DMS153 treated with DMSO at 0.1 percent for 48 hours (cell line): ENCODE measurements at regions not wholly inside any gene's neighbourhood (a gene's known extent, or its start where the extent isn't known, plus 50 kb on each side); places are given as distances from the start of the nearest gene placed in this dataset.

Source experiments
- DNase-seq: peaks from one replicate; lab custom pipeline; 2025; ENCODE audit not compliant: unreplicated experiment; lab: John Stamatoyannopoulos, UW

DNA sequence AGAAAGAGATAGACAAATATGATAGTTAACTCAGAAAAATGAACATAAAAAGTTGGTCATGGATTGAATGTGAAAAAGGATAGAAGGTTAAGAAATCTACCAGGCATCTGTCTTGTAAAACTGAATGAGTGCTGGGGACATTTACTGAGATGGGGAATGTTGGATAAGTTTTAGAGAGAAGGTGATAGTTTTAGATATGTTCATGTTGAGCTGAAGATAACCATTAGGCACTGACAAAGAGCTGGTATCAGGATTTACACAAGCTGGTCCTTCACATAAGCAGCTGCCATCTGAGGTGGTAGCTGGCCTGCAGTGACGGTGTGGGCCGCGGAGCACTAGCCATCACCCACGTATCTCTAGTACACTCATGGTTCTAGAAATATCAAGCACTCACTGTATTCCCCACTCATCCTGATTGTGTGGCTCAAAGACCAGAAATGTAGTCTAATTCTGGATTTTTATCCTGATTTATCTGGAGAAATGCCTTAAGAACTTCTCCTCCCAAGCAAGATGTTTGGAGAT, 194.4 kb upstream of the KCNJ16 start:
- DNase-seq, result no peak

- no peak for DNase-seq
These were observed 192.7 kb upstream of the KCNJ16 start for GRCh38 chr17:69882281-69882680.

GRCh38 chr17:69883120-69883519, 191.9 kb upstream of the KCNJ16 start:
- no peak for DNase-seq

- DNase-seq, result no peak
These were observed 190.7 kb upstream of the KCNJ16 start for GRCh38 chr17:69884356-69884755.

GRCh38 chr17:69884846-69885245, 190.2 kb upstream of the KCNJ16 start:
- no peak for DNase-seq

DNA sequence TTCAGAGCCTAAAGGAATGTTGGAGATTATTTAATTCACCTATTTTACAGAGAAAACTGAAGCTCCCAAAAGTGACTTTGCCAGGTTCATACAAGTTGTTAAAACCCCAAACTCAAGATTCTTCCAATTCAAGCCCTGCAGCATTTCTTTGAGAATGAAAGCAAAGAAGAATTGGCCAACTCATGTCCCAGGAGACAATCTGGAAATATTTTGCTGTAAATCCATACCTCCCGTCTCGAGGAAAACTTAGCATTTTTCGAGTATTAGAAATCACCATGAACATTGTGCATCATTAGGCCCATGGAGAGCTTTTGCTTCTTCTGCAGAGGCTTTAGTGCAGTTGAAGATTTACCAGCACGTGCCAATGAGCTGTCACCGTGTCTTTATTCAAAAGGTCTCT, 176.4 kb upstream of the KCNJ16 start:
- no peak for DNase-seq

GRCh38 chr17:69900101-69900500, 174.9 kb upstream of the KCNJ16 start:
- no peak for DNase-seq

- no peak for DNase-seq
These were observed 174.2 kb upstream of the KCNJ16 start for GRCh38 chr17:69900829-69901228.

DNA sequence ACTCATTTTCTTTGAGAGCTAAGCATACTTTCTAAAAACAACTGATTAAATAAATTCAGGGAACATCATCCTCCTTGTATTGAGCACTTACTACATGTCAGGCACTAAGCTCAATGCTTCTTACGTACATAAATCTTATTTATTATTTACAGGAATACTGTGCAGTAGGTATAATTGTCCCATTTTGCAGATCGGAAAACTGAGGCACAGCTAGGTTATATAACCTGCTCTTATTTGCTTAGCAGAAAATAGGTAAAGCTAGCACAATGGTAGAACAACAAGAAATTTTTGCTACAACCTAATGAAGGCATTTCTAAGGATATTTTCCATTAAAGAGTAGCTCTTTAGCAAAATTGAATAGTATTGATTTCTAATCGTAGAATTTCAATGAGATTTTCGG, 168.7 kb upstream of the KCNJ16 start:
- no peak for DNase-seq

- DNase-seq, result no peak
These were observed 167.7 kb upstream of the KCNJ16 start for GRCh38 chr17:69907132-69907847.

DNA sequence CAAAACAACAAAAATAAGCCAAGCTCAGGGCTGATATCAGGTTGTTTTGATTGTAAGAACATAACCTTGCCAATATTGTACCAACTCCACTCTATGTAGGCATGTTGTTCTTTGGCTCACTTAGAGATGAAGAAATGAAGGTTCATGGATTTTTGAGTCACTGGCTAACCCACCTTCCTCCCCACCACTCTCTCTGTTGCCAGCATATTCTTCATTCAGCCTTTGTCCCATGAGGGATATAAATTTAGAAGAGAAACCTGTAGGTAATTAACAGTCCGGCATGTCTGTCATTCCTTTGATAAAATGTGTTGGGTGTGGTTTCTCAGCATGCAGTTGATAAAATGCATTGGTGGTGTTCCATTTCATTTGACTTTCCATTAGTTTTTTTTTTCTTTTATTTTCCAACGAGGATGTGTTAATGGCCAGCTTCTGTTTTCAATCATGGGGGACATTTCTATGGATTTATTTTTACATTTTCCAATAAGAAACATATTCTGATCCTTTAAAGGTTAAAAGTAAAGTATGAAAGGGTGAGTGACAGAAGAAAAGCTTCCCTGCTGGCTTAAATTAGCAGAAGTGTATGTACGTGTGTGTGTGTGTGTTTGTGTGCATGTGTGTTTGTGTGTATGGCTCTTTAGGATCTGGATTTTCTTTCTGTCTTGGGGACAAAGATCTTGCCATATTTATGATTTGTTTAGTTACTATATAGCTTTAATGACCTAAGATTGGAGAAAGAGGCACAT, 166.2 kb upstream of the KCNJ16 start:
- DNase-seq, result no peak

DNA sequence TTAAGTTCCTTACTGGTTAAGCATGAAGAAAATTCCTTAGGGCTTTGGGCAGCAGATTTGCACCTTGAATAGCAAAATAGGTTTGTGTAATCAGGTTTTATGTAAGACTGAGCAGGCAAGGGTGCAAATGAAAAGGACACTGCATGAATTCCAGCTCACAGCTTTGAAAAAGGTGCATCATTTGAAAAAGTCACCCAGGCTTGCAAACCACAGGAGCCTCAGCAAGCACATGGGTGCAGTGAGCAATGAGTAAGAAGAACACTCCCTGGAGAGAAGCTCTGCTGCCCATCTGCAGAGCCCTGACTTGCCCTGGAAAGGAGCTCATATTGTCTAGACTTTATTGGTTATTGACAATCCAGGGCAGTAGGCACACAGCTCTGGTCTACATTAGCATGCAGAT, 165.6 kb upstream of the KCNJ16 start:
- DNase-seq, result no peak

DNA sequence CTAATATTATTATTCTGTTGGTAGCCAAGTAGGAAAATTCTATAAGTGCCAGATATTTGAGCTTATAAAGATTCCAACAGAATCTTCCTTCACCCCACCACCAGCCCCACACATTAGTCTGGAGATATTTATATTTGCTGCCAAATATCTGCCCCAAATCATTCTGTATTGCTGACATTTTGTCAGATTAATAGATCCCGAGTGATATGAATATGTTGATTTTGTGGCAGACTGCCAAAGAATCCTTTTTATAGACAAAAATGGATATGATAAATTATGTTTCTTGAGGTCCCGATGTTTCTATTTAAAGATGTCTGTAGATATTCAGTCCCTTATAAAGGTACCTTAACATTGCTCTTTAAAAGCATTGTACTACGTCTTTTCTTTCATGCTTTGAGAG, 162.2 kb upstream of the KCNJ16 start:
- DNase-seq, result no peak

DNA sequence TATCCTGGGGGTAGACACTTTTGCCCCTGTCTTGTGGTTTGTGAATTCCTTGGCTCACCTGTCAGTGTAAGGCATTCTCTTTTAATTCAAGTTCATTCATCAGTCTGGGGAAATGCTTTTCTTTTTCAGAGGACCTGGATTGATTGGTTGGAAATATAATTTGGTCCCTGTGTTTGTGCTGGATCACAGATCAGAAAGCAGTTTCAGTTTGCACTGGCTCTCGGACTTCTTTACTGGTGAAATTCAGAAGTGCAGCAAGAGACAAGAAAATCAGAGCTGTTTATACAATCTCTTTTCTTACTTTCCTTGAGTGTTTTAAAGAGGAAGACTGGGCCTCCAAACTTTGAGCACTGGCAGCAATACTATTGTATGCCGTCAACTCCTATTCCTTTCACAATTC, 161.8 kb upstream of the KCNJ16 start:
- no peak for DNase-seq

DNA sequence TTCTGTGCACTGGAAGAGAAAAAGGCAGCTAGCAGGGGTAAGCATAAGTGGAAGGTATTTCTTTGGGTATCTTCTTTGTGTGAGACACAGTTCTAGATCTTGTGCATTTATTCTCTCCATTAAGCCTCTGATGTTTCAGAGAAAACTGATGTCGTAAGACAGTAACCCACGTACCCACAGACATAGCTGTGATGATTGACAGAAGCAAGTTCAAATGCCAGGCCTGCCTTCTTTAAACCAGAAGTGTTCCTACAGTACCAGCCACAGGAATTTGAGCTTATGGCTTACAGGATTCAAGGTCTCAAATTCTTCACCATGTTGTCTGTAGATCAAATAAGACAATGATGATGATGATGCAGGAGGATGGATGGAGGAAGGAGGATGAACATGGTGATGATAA, 161.4 kb upstream of the KCNJ16 start:
- DNase-seq, result no peak

GRCh38 chr17:69914520-69914919, 160.5 kb upstream of the KCNJ16 start:
- DNase-seq, result no peak

DNA sequence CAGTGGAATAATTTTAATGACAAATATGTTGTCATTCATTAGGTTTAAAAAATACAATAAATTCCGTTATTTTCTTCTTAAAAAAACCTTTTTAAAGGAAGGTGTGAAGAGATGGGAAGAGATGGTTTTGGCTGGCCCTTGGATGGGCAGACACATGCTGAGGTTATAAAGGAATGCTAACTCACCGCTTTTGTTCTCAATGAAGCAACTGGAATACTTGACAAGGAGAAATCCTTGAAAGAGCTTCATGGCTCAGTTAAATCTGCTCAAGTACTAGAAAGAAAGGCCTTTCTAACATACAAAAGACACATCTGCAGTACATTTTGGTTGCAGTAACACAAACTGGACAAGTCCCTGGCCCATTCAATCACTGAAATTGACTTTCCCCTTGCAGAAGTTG, 158.3 kb upstream of the KCNJ16 start:
- no peak for DNase-seq

- no peak for DNase-seq
These were observed 156.9 kb upstream of the KCNJ16 start for GRCh38 chr17:69918164-69918563.

DNA sequence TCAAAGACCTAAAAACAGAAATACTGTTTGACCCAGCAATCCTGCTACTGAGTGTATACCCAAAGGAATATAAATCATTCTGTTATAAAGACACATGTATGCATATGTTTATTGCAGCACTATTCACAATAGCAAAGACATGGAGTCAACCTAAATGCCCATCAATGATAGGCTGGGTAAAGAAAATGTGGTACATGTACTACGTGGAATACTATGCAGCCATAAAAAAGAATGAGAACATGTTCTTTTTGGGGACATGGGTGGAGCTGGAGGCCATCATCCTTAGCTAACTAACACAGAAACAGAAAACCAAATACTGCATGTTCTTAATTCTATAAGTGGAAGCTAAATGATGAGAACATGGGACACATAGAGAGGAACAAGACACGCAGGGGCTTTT, 155.2 kb upstream of the KCNJ16 start:
- no peak for DNase-seq

DNA sequence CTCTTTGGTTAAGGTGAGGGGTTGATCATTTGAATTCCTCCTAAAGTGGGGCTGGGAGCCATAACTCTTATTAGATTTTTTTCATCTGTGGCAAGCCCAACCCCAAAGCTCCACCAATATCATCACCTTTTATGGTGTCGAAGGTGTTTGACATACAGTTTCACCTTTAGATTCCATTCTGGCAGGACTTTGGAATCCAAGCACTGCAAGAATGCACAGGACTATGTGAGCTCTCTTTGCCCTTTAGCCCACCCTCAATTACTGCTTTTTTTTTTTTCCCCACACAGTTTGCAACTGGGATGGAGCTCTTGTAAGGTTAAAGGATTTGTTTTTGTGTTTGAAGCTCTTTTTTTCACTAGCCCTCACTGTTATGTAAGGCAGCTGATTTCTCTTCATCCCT, 154.0 kb upstream of the KCNJ16 start:
- DNase-seq, result no peak

DNA sequence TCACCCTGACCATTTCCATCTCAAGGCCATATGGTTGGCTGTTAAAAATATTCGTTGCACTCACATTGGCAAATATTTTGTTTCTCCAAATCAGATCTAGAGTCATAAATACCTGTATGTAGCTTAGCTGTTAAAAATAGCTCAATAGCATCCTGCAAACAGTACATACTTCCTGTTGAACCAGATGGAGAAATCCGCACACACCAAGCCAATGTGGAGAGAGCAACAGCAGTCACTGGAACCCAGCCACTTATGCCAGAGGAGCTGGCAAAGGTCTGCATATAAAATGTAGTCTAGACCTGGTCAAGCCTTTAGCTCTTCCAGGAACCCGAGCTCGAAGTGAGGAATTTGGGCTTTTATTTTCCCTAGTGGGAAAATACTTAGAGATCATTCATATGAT, 146.4 kb upstream of the KCNJ16 start:
- peak; percentile 66 for DNase-seq

- no peak for DNase-seq
These were observed 138.0 kb upstream of the KCNJ16 start for GRCh38 chr17:69936996-69937395.

- no peak for DNase-seq
These were observed 132.0 kb upstream of the KCNJ16 start for GRCh38 chr17:69943058-69943457.
